ENCODE measurements at regions not wholly inside any gene's neighbourhood (a gene's known extent, or its start where the extent isn't known, plus 50 kb on each side); places are given as distances from the start of the nearest gene placed in this dataset.

- H3K27ac ChIP-seq (ENCODE audit: low read length): no peak overlapping the region
- H3K79me2 ChIP-seq (replicated peaks; ENCODE audit: insufficient read depth, low read length): no peaks in the 10 kb centered on the region
- no peaks in the 10 kb centered on the region for H3K9me3 ChIP-seq (ENCODE audit: low read length)
Observed at GRCh38 chr12:125744201-125744600, 679.0 kb downstream of the AACS start.

GRCh38 chr12:125755512-125755911, 690.3 kb downstream of the AACS start:
- TF ChIP-seq MXI1 (conservative IDR thresholded peaks at IDR 0.05; ENCODE audit: poor library complexity, severe bottlenecking): no peak
- TF ChIP-seq SMC3 (conservative IDR thresholded peaks at IDR 0.05; ENCODE audit: poor library complexity): no peak
- TF ChIP-seq CTCF (IDR thresholded peaks at IDR 0.05; ENCODE audit: poor library complexity, severe bottlenecking): no peak
- no peak for TF ChIP-seq TAF1 (IDR thresholded peaks at IDR 0.05; ENCODE audit: low read depth)
- no peak for TF ChIP-seq EP300 (conservative IDR thresholded peaks at IDR 0.05; ENCODE audit: poor library complexity, severe bottlenecking)
- TF ChIP-seq RAD21 (conservative IDR thresholded peaks at IDR 0.05): no peak
- TF ChIP-seq POLR2AphosphoS5 (IDR thresholded peaks at IDR 0.05): no peak
- TF ChIP-seq REST (IDR thresholded peaks at IDR 0.05; ENCODE audit: borderline replicate concordance): no peak
- TF ChIP-seq EZH2 (IDR thresholded peaks at IDR 0.05; ENCODE audit: borderline replicate concordance, insufficient read depth, low read length, poor library complexity, severe bottlenecking): no peak
- H2AFZ ChIP-seq (ENCODE audit: low read depth, low read length): no peak overlapping the region
- H3K27ac ChIP-seq (ENCODE audit: low read length): no peak overlapping the region
- no peaks in the 10 kb centered on the region for H3F3A ChIP-seq (ENCODE audit: insufficient read depth, low read length, poor library complexity, severe bottlenecking)
- no peaks in the 10 kb centered on the region for H3K79me2 ChIP-seq (replicated peaks; ENCODE audit: insufficient read depth, low read length)
- no peak overlapping the region for H3K9ac ChIP-seq (ENCODE audit: low read length)
- H3K4me3 ChIP-seq (ENCODE audit: low read length): no peak overlapping the region
- no peaks in the 10 kb centered on the region for H3K9me2 ChIP-seq (ENCODE audit: insufficient read depth, low read length)
- H3K9me3 ChIP-seq (ENCODE audit: low read length): no peaks in the 10 kb centered on the region
- H3K36me3 ChIP-seq (ENCODE audit: insufficient read depth, low read length): no peaks in the 10 kb centered on the region
- H3K27me3 ChIP-seq (ENCODE audit: insufficient read depth, low read depth, low read length): no peaks in the 10 kb centered on the region
- H3K4me2 ChIP-seq (ENCODE audit: low read length): no peak overlapping the region
- H4K20me1 ChIP-seq (ENCODE audit: insufficient read depth): no peaks in the 10 kb centered on the region

More at GRCh38 chr12:125744201-125744600, 679.0 kb downstream of the AACS start:
- Histone ChIP-seq H3K9me2 (ENCODE audit: insufficient read depth, low read length) (no peaks in the 10 kb centered on the region), H3F3A (ENCODE audit: insufficient read depth, low read length, poor library complexity, severe bottlenecking) (no peaks in the 10 kb centered on the region), H3K27me3 (ENCODE audit: insufficient read depth, low read depth, low read length) (no peaks in the 10 kb centered on the region), H2AFZ (ENCODE audit: low read depth, low read length) (no peak overlapping the region), H4K20me1 (ENCODE audit: insufficient read depth) (no peaks in the 10 kb centered on the region), H3K36me3 (ENCODE audit: insufficient read depth, low read length) (no peaks in the 10 kb centered on the region), H3K4me2 (ENCODE audit: low read length) (no peak overlapping the region), H3K4me3 (ENCODE audit: low read length) (no peak overlapping the region), H3K9ac (ENCODE audit: low read length) (no peak overlapping the region)
- TF ChIP-seq EZH2 (IDR thresholded peaks at IDR 0.05; ENCODE audit: borderline replicate concordance, insufficient read depth, low read length, poor library complexity, severe bottlenecking): no peak
- TF ChIP-seq EP300 (conservative IDR thresholded peaks at IDR 0.05; ENCODE audit: poor library complexity, severe bottlenecking): no peak
- TF ChIP-seq SMC3 (conservative IDR thresholded peaks at IDR 0.05; ENCODE audit: poor library complexity): no peak
- TF ChIP-seq REST (IDR thresholded peaks at IDR 0.05; ENCODE audit: borderline replicate concordance): no peak
- TF ChIP-seq TAF1 (IDR thresholded peaks at IDR 0.05; ENCODE audit: low read depth): no peak
- TF ChIP-seq RAD21 (conservative IDR thresholded peaks at IDR 0.05): no peak
